Activated naive CD4-positive, alpha-beta T cell treated with anti-CD3 and anti-CD28 coated beads, Interleukin-2, amount 50 U/mL, for 16 hours (primary cell): ENCODE measurements at regions not wholly inside any gene's neighbourhood (a gene's known extent, or its start where the extent isn't known, plus 50 kb on each side); places are given as distances from the start of the nearest gene placed in this dataset.

ENCODE experiments used
- DNase-seq: peaks from one replicate; pipeline ENCODE4 v3.0.0-alpha.2; 2020

GRCh38 chr2:145254291-145254690 is 734.4 kb upstream of the ZEB2 start:
- DNase-seq: no peak

- no peak for DNase-seq
Measured at GRCh38 chr2:145253492-145253891, 733.6 kb upstream of the ZEB2 start.

- DNase-seq: no peak
Measured at GRCh38 chr2:145245268-145245870, 725.5 kb upstream of the ZEB2 start.

- no peak for DNase-seq
Measured at GRCh38 chr2:145235312-145235711, 715.4 kb upstream of the ZEB2 start.

GRCh38 chr2:145230546-145230945 is 710.6 kb upstream of the ZEB2 start:
- no peak for DNase-seq

- DNase-seq: no peak
Measured at GRCh38 chr2:145228506-145228905, 708.6 kb upstream of the ZEB2 start.

- DNase-seq: no peak
Measured at GRCh38 chr2:145226901-145227300, 707.0 kb upstream of the ZEB2 start.

GRCh38 chr2:145221516-145221915 is 701.6 kb upstream of the ZEB2 start:
- DNase-seq: no peak

GRCh38 chr2:145221032-145221431 is 701.1 kb upstream of the ZEB2 start:
- no peak for DNase-seq

GRCh38 chr2:145220496-145220895 is 700.6 kb upstream of the ZEB2 start:
- no peak for DNase-seq

GRCh38 chr2:145207884-145208283 is 688.0 kb upstream of the ZEB2 start:
- no peak for DNase-seq

GRCh38 chr2:145206496-145207281 is 686.8 kb upstream of the ZEB2 start:
- DNase-seq: no peak

- no peak for DNase-seq
Measured at GRCh38 chr2:145203891-145204290, 684.0 kb upstream of the ZEB2 start.

GRCh38 chr2:145199827-145200706 is 680.1 kb upstream of the ZEB2 start:
- DNase-seq: no peak

GRCh38 chr2:145199042-145199441 is 679.1 kb upstream of the ZEB2 start:
- no peak for DNase-seq

- DNase-seq: no peak
Measured at GRCh38 chr2:145198555-145198954, 678.6 kb upstream of the ZEB2 start.

- no peak for DNase-seq
Measured at GRCh38 chr2:145197944-145198343, 678.0 kb upstream of the ZEB2 start.

- DNase-seq: no peak
Measured at GRCh38 chr2:145194673-145195072, 674.8 kb upstream of the ZEB2 start.

GRCh38 chr2:145190031-145190703 is 670.2 kb upstream of the ZEB2 start:
- no peak for DNase-seq

GRCh38 chr2:145186303-145186702 is 666.4 kb upstream of the ZEB2 start:
- no peak for DNase-seq

- no peak for DNase-seq
Measured at GRCh38 chr2:145185696-145186095, 665.8 kb upstream of the ZEB2 start.

GRCh38 chr2:145184741-145185651 is 665.1 kb upstream of the ZEB2 start:
- DNase-seq: no peak
